Kidney epithelial cell (primary cell): ENCODE measurements at regions not wholly inside any gene's neighbourhood (a gene's known extent, or its start where the extent isn't known, plus 50 kb on each side); places are given as distances from the start of the nearest gene placed in this dataset.

ENCODE experiments used
- DNase-seq: peaks from one replicate; pipeline ENCODE4 v3.0.0-alpha.2; 2010; ENCODE audit warnings: low read depth
- H3K27me3 ChIP-seq: 2 replicates; pipeline ENCODE4 v1.6.0; 2011; ENCODE audit warnings: low read length; ENCODE audit not compliant: control insufficient read depth, insufficient read depth
- H3K36me3 ChIP-seq: 2 replicates; pipeline ENCODE4 v1.5.1; 2011; ENCODE audit warnings: low read length; ENCODE audit not compliant: control insufficient read depth, insufficient read depth
- H3K4me3 ChIP-seq: 2 replicates; pipeline ENCODE4 v1.5.1; 2011; ENCODE audit warnings: low read depth, mild to moderate bottlenecking, control low read depth, low read length
- TF ChIP-seq, protein P1 (sequence below): IDR thresholded peaks from 2 replicates; pipeline ENCODE4 v1.5.1; 2011; ENCODE audit warnings: mild to moderate bottlenecking, moderate library complexity, low read length, control low read depth, inconsistent platforms; ENCODE audit not compliant: insufficient read depth, poor library complexity, severe bottlenecking

DNA sequence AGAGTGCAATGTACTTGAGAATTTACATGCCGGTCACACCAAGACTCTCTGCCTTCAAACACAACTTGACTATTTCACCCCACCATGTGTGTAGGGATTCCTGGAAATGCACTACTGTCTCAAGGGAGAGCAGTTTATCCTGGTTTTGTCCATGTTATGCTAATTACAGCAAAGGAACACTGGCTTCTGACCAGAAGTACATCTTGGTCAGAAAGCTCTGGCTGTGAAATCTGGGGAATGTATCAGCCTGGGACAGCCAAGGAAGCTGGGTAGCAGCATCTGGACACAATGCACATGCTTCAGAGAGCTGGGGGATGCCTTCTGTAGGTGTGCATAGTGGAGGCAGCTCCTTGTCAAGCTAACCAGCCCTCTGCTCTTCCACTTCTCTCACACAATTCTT, 1432.6 kb upstream of the TENM3 start:
- Histone ChIP-seq H3K36me3 (no peaks in the 10 kb centered on the region), H3K27me3 (no peaks in the 10 kb centered on the region), H3K4me3 (no peak overlapping the region)
- no peak for DNase-seq
- TF ChIP-seq, protein P1, sequence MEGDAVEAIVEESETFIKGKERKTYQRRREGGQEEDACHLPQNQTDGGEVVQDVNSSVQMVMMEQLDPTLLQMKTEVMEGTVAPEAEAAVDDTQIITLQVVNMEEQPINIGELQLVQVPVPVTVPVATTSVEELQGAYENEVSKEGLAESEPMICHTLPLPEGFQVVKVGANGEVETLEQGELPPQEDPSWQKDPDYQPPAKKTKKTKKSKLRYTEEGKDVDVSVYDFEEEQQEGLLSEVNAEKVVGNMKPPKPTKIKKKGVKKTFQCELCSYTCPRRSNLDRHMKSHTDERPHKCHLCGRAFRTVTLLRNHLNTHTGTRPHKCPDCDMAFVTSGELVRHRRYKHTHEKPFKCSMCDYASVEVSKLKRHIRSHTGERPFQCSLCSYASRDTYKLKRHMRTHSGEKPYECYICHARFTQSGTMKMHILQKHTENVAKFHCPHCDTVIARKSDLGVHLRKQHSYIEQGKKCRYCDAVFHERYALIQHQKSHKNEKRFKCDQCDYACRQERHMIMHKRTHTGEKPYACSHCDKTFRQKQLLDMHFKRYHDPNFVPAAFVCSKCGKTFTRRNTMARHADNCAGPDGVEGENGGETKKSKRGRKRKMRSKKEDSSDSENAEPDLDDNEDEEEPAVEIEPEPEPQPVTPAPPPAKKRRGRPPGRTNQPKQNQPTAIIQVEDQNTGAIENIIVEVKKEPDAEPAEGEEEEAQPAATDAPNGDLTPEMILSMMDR = no peak

DNA sequence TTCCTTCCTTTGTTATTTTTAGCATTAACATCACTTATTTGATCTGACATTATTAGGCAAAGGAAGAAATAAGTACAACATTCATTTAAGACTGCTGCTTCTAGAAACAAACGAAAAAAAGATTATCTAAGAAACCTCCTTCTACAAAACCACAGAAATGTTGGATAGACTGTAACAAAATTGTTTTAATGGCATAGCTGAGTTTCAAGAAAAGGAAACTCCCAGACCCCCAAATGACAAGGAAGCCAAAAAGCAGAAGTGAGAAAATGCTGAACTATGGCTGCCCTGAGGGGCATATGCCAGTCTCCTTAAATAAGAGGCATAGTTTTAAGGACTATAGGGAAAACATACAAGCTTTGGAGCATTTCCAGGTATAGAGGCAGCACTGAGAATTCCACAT, 1431.6 kb upstream of the TENM3 start:
- no peak overlapping the region for H3K4me3 ChIP-seq
- TF ChIP-seq, protein P1 = no peak
- no peaks in the 10 kb centered on the region for H3K27me3 ChIP-seq
- DNase-seq = no peak
- no peaks in the 10 kb centered on the region for H3K36me3 ChIP-seq

DNA sequence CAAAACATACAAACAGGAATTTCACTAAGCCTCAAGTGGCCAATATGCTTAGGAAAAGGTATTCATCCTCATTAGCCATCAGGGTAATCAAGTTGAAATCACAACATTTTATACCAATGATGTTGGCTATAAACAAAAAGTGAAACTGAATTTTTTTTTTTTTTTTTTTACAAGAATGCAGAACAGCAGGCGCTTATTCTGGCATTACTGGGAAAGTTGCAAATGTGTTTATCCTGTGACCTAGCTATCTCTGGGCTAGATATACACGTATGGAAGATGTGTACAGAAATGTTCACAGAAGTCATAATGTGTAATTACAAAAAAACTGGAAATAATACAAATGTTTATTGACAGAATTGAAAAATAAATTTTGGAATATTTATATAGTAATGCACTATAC, 1430.4 kb upstream of the TENM3 start:
- no peak for DNase-seq
- TF ChIP-seq, protein P1 = no peak
- Histone ChIP-seq H3K4me3 (no peak overlapping the region), H3K36me3 (no peaks in the 10 kb centered on the region), H3K27me3 (no peaks in the 10 kb centered on the region)

DNA sequence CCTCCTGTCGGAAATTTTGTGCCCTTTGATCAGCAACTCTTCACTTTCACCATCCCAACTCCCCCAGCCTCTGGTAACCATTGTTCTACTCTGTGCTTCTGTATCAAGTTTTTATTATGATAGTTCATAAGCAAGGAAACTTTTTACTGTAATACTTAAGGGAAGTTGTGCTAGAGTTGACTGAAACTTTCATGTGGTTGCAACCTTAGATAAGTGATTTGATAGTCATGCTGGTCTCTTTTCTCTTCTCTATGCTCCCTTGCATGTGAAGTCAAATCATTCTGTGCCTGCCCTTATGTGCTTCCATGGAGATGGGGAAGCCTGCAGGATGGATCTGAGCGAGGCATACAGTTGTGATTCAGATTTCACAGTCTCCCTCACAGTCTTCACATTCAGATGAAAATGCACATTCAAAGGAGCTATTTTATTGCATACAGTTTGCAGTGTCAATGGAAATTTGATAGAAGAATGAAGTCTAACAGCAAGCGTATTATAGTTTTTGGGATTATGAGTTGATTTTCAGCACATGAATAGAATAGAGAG, 1428.3 kb upstream of the TENM3 start:
- no peaks in the 10 kb centered on the region for H3K36me3 ChIP-seq
- H3K4me3 ChIP-seq = no peak overlapping the region
- DNase-seq = no peak
- TF ChIP-seq, protein P1 = no peak
- H3K27me3 ChIP-seq = no peaks in the 10 kb centered on the region

DNA sequence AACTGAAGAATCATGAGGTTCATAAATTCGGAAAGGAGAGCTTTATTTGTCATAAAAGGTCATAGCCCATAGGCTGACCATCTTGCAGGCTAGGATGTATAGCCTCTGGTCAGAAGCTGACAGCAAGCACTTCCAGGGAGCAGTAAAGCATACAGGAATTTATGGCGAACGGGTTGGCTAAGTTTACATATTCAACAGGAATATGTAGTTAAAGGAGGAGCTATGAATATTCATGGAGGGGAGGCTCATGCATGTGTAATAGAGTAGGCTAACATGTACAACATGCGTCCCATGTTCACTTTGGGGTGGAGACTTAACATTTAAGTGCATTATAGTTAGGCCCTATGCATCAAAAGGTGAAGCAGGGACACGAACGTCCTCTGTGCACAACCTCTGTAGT, 1425.7 kb upstream of the TENM3 start:
- TF ChIP-seq, protein P1 = no peak
- Histone ChIP-seq H3K27me3 (no peaks in the 10 kb centered on the region), H3K36me3 (no peaks in the 10 kb centered on the region), H3K4me3 (no peak overlapping the region)
- DNase-seq = no peak

DNA sequence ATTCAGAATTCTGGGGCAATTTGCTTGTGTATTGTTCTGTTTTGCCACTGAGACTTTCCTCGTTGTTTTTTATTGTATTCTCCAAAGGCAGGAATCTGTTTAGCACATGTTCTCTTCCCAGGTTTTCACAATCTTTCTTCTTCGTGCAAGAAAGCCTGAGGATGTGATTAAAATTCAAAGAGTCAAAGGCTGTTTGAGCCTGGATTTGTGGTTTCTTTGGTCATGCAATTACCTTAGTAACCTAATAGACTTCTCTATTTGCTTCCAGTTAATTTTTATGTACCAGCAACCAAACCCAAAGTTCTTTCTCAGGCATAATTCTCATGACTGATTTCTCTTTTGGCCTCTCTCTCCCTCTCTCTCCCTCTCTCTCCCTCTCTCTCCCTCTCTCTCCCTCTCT, 1420.1 kb upstream of the TENM3 start:
- H3K4me3 ChIP-seq = no peak overlapping the region
- no peak for DNase-seq
- TF ChIP-seq, protein P1 = no peak

More for the DNA sequence above, 1420.1 kb upstream of the TENM3 start:
- Histone ChIP-seq H3K36me3 (no peaks in the 10 kb centered on the region), H3K27me3 (no peaks in the 10 kb centered on the region)
